Neural cell (in vitro differentiated cells): ENCODE measurements at regions not wholly inside any gene's neighbourhood (a gene's known extent, or its start where the extent isn't known, plus 50 kb on each side); places are given as distances from the start of the nearest gene placed in this dataset.

Source experiments
- H2AFZ ChIP-seq: fragments of 200-600, 300-800 bp; sonication (generic), shearing (Covaris generic); 2 replicates; pipeline ENCODE4 v1.6.0; 2014; ENCODE audit warnings: low read depth, mild to moderate bottlenecking, antibody characterized with exemption, low read length, moderate library complexity
- H3F3A ChIP-seq: fragments of 200-600 bp; shearing (Covaris generic); 2 replicates; pipeline ENCODE4 v1.6.1; 2016; ENCODE audit warnings: mild to moderate bottlenecking, moderate library complexity, mixed read lengths, antibody characterized with exemption, low read length; ENCODE audit not compliant: insufficient read depth, poor library complexity, severe bottlenecking
- H3K27ac ChIP-seq: fragments of 200-600, 300-800 bp; sonication (generic), shearing (Covaris generic); 2 replicates; pipeline ENCODE4 v1.5.1; 2014; ENCODE audit warnings: mild to moderate bottlenecking, low read length, moderate library complexity
- H3K27me3 ChIP-seq: fragments of 300-800, 200-600 bp; sonication (generic), shearing (Covaris generic); 2 replicates; pipeline ENCODE4 v1.6.0; 2014; ENCODE audit warnings: mild to moderate bottlenecking, low read depth, low read length, moderate library complexity; ENCODE audit not compliant: insufficient read depth
- H3K36me3 ChIP-seq: fragments of 300-800, 200-600 bp; sonication (generic), shearing (Covaris generic); 2 replicates; pipeline ENCODE4 v1.5.1; 2014; ENCODE audit warnings: mild to moderate bottlenecking, antibody characterized with exemption, low read length, moderate library complexity; ENCODE audit not compliant: insufficient read depth
- H3K4me2 ChIP-seq: fragments of 300-800, 200-600 bp; sonication (generic), shearing (Covaris generic); 2 replicates; pipeline ENCODE4 v1.6.0; 2014; ENCODE audit warnings: mild to moderate bottlenecking, low read length
- H3K4me3 ChIP-seq: fragments of 300-800, 200-600 bp; sonication (generic), shearing (Covaris generic); 2 replicates; pipeline ENCODE4 v1.5.1; 2014; ENCODE audit warnings: mild to moderate bottlenecking, low read length, moderate library complexity
- H3K79me2 ChIP-seq: fragments of 200-600 bp; shearing (Covaris generic); replicated peaks from 2 replicates; pipeline ENCODE4 v1.6.0; 2014; ENCODE audit warnings: mild to moderate bottlenecking, low read length, moderate library complexity; ENCODE audit not compliant: insufficient read depth
- H3K9ac ChIP-seq: fragments of 300-800, 200-600 bp; sonication (generic), shearing (Covaris generic); 2 replicates; pipeline ENCODE4 v1.6.1; 2016; ENCODE audit warnings: mild to moderate bottlenecking, low read length, mixed read lengths
- H3K9me2 ChIP-seq: fragments of 200-600 bp; shearing (Covaris generic); 2 replicates; pipeline ENCODE4 v1.6.1; 2016; ENCODE audit warnings: mild to moderate bottlenecking, low read length, mixed read lengths; ENCODE audit not compliant: insufficient read depth
- H3K9me3 ChIP-seq: fragments of 200-600, 300-800 bp; sonication (generic), shearing (Covaris generic); 2 replicates; pipeline ENCODE4 v1.6.1; 2016; ENCODE audit warnings: mild to moderate bottlenecking, mixed run types, low read length, moderate library complexity, mixed read lengths
- H4K20me1 ChIP-seq: fragments of 200-600 bp; shearing (Covaris generic); 2 replicates; pipeline ENCODE4 v1.6.1; 2016; ENCODE audit warnings: mild to moderate bottlenecking, mixed run types; ENCODE audit not compliant: insufficient read depth
- EP300 ChIP-seq: fragments of 450-650 bp; conservative IDR thresholded peaks from 2 replicates; pipeline ENCODE4 v1.6.1; 2014; ENCODE audit warnings: antibody characterized with exemption, mild to moderate bottlenecking, moderate library complexity; ENCODE audit not compliant: poor library complexity, severe bottlenecking
- EZH2 ChIP-seq: fragments of 200-600, 300-800 bp; shearing (Covaris generic), sonication (generic); IDR thresholded peaks from 2 replicates; pipeline ENCODE4 v1.6.1; 2014; ENCODE audit warnings: antibody characterized with exemption, low read length, borderline replicate concordance, mild to moderate bottlenecking; ENCODE audit not compliant: insufficient read depth, poor library complexity, severe bottlenecking
- MXI1 ChIP-seq: fragments of 450-650 bp; conservative IDR thresholded peaks from 2 replicates; pipeline ENCODE4 v1.6.1; 2014; ENCODE audit warnings: antibody characterized with exemption, mild to moderate bottlenecking; ENCODE audit not compliant: poor library complexity, severe bottlenecking
- POLR2AphosphoS5 ChIP-seq: IDR thresholded peaks from 2 replicates; pipeline ENCODE4 v1.6.1; 2012
- RAD21 ChIP-seq: fragments of 450-650 bp; conservative IDR thresholded peaks from 2 replicates; pipeline ENCODE4 v1.6.1; 2014; ENCODE audit warnings: antibody characterized with exemption, mild to moderate bottlenecking, moderate library complexity
- SMC3 ChIP-seq: fragments of 450-650 bp; conservative IDR thresholded peaks from 2 replicates; pipeline ENCODE4 v1.6.1; 2014; ENCODE audit warnings: antibody characterized with exemption, mild to moderate bottlenecking, moderate library complexity; ENCODE audit not compliant: poor library complexity
- TAF1 ChIP-seq: IDR thresholded peaks from 2 replicates; pipeline ENCODE4 v1.6.1; 2012; ENCODE audit warnings: low read depth
- TF ChIP-seq, protein P1 (sequence below): fragments of 450-650 bp; IDR thresholded peaks from 2 replicates; pipeline ENCODE4 v1.5.1; 2014; ENCODE audit warnings: antibody characterized with exemption, mild to moderate bottlenecking, moderate library complexity; ENCODE audit not compliant: poor library complexity, severe bottlenecking
- TF ChIP-seq, protein P2 (sequence below): IDR thresholded peaks from 2 replicates; pipeline ENCODE4 v1.6.1; 2012; ENCODE audit warnings: borderline replicate concordance

DNA sequence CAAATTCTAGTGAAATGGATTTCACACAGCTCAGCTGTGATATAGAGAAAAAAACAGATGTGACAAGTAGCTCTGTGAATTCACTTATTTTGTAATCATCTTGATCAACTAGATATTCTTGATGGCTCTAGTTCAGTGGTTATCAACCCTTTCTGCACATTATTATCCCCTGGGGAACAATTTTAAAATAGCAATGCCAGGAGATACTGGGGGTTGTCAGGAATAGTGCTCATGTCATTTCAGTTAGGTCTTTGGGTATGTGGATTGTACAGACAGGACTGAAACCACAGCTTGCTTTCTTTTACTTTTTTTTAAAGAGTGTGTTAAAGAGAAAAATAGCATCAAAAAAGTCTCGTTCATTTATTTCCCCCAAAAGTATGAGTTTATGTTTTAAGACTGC lies 269.0 kb upstream of the PDGFD start:
- Histone ChIP-seq H3K4me3 (peak overlapping the region; percentile 3), H3K9me2 (no peaks in the 10 kb centered on the region), H3K27ac (peak overlapping the region; percentile 29), H3K36me3 (no peaks in the 10 kb centered on the region), H3K27me3 (no peaks in the 10 kb centered on the region), H2AFZ (no peak overlapping the region), H3K4me2 (peak overlapping the region; percentile 20), H4K20me1 (no peaks in the 10 kb centered on the region), H3F3A (no peaks in the 10 kb centered on the region), H3K9me3 (no peaks in the 10 kb centered on the region), H3K9ac (no peak overlapping the region), H3K79me2 (no peaks in the 10 kb centered on the region)
- no peak for TF ChIP-seq MXI1
- peak; percentile 12 for TF ChIP-seq RAD21
- TF ChIP-seq, protein P1, sequence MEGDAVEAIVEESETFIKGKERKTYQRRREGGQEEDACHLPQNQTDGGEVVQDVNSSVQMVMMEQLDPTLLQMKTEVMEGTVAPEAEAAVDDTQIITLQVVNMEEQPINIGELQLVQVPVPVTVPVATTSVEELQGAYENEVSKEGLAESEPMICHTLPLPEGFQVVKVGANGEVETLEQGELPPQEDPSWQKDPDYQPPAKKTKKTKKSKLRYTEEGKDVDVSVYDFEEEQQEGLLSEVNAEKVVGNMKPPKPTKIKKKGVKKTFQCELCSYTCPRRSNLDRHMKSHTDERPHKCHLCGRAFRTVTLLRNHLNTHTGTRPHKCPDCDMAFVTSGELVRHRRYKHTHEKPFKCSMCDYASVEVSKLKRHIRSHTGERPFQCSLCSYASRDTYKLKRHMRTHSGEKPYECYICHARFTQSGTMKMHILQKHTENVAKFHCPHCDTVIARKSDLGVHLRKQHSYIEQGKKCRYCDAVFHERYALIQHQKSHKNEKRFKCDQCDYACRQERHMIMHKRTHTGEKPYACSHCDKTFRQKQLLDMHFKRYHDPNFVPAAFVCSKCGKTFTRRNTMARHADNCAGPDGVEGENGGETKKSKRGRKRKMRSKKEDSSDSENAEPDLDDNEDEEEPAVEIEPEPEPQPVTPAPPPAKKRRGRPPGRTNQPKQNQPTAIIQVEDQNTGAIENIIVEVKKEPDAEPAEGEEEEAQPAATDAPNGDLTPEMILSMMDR, result no peak
- TF ChIP-seq EP300, result peak; percentile 86
- TF ChIP-seq, protein P2, sequence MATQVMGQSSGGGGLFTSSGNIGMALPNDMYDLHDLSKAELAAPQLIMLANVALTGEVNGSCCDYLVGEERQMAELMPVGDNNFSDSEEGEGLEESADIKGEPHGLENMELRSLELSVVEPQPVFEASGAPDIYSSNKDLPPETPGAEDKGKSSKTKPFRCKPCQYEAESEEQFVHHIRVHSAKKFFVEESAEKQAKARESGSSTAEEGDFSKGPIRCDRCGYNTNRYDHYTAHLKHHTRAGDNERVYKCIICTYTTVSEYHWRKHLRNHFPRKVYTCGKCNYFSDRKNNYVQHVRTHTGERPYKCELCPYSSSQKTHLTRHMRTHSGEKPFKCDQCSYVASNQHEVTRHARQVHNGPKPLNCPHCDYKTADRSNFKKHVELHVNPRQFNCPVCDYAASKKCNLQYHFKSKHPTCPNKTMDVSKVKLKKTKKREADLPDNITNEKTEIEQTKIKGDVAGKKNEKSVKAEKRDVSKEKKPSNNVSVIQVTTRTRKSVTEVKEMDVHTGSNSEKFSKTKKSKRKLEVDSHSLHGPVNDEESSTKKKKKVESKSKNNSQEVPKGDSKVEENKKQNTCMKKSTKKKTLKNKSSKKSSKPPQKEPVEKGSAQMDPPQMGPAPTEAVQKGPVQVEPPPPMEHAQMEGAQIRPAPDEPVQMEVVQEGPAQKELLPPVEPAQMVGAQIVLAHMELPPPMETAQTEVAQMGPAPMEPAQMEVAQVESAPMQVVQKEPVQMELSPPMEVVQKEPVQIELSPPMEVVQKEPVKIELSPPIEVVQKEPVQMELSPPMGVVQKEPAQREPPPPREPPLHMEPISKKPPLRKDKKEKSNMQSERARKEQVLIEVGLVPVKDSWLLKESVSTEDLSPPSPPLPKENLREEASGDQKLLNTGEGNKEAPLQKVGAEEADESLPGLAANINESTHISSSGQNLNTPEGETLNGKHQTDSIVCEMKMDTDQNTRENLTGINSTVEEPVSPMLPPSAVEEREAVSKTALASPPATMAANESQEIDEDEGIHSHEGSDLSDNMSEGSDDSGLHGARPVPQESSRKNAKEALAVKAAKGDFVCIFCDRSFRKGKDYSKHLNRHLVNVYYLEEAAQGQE, result peak; percentile 54
- TF ChIP-seq TAF1, result no peak
- no peak for TF ChIP-seq SMC3
- TF ChIP-seq POLR2AphosphoS5, result peak; percentile 70
- TF ChIP-seq EZH2, result no peak

DNA sequence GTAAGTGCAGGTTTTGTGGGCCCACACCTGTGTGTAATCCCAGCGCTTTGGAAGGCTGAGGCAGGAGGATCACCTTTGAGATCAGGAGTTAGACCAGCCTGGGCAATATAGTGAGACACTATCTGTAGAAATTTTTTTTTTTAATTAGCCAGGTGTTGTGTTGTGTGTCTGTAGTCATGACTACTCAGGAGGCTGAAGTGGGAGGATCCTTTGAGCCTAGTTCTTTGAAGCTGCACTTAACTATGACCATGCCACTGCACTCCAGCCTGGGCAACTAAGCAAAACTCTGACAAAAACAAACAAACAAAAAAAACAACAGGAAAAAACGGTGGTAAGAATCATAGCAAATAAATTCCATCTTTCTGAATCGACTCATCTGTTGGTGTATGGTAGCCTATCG lies 268.6 kb upstream of the PDGFD start:
- Histone ChIP-seq H3K9me2 (no peaks in the 10 kb centered on the region), H2AFZ (no peak overlapping the region), H3K9ac (no peak overlapping the region), H3K4me3 (no peak overlapping the region), H4K20me1 (no peaks in the 10 kb centered on the region), H3F3A (no peaks in the 10 kb centered on the region), H3K9me3 (no peaks in the 10 kb centered on the region), H3K27ac (peak overlapping the region; percentile 5), H3K79me2 (no peaks in the 10 kb centered on the region), H3K36me3 (no peaks in the 10 kb centered on the region), H3K27me3 (no peaks in the 10 kb centered on the region), H3K4me2 (no peak overlapping the region)
- TF ChIP-seq POLR2AphosphoS5, result no peak
- TF ChIP-seq MXI1, result no peak
- TF ChIP-seq, protein P2, result no peak
- TF ChIP-seq EP300, result no peak
- TF ChIP-seq, protein P1, result no peak
- TF ChIP-seq TAF1, result no peak
- no peak for TF ChIP-seq EZH2
- no peak for TF ChIP-seq RAD21
- TF ChIP-seq SMC3, result no peak
